Lower leg skin (tissue), 4 donors: ENCODE measurements at regions not wholly inside any gene's neighbourhood (a gene's known extent, or its start where the extent isn't known, plus 50 kb on each side); places are given as distances from the start of the nearest gene placed in this dataset.

Experiments used
- DNase-seq, 2 donors: peaks; one replicate each; pipeline ENCODE4 v3.0.0-alpha.2; 2019; ENCODE audit warnings: low spot score in 2 of 2
- H3K4me3 ChIP-seq: fragments of 200-600 bp; sonication (generic); 2 replicates; pipeline ENCODE4 v1.5.1; 2017; ENCODE audit warnings: mild to moderate bottlenecking, low read depth; ENCODE audit not compliant: poor library complexity, severe bottlenecking
- CTCF ChIP-seq, 3 donors: fragments of 450-650 bp; IDR thresholded peaks; one replicate each; pipeline ENCODE4 v1.5.1; 2016; ENCODE audit warnings: antibody characterized with exemption in 3 of 3, mild to moderate bottlenecking in 3 of 3, moderate library complexity in 2 of 3
- POLR2A ChIP-seq, 2 donors: fragments of 450-650 bp; IDR thresholded peaks; one replicate each; pipeline ENCODE4 v1.6.1; 2016 to 2017; ENCODE audit warnings: antibody characterized with exemption in 2 of 2, mild to moderate bottlenecking in 1 of 2, moderate library complexity in 1 of 2
- WGBS, 2 donors: methylation state at CpG; one replicate each; pipeline ENCODE4 v1.1.5; 2018; 5-methylcytosine and 5-hydroxymethylcytosine counted together
- intact Hi-C: fragments of 100-400 bp; cut with DNase I; formaldehyde crosslinking; loops from one replicate; pipeline ENCODE4 v1.15.0; 2023; ENCODE audit warnings: low total_unique reads

DNA sequence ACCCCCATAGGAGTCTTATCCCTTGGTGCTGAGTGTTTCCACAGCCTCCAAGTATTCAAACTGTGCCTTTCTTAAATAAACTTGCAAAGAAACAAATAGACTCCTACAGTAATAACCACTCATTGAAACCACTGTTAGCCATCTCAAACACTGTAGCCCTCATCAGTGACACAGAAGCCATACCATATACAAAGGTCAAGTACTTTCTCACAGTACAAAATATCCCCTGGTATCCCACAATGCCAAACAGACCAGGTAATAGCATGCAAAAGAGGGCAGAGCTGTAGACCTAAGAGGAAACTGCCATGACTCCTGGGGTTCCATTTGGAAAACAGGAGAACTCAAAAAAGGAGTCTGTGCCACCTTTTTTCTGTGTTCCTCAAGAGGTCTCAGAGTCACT is 173.8 kb upstream of the PPP1R2C start:
- H3K4me3 ChIP-seq = no peak overlapping the region
- TF ChIP-seq CTCF (IDR thresholded peaks at IDR 0.05) (no peak), POLR2A (IDR thresholded peaks at IDR 0.05) (no peak)
- intact Hi-C loops = no loop called here
- DNase-seq = no peak

GRCh38 chrX:42952621-42953020 is 174.7 kb upstream of the PPP1R2C start:
- H3K4me3 ChIP-seq = no peak overlapping the region
- no peak for TF ChIP-seq CTCF (IDR thresholded peaks at IDR 0.05)
- no peak for TF ChIP-seq POLR2A (IDR thresholded peaks at IDR 0.05)
- intact Hi-C loops = no loop called here
- DNase-seq = no peak

GRCh38 chrX:42954880-42955279 is 176.9 kb upstream of the PPP1R2C start:
- no peak for DNase-seq
- 89 to 96% methylated on average over 3 of the region's 3 CpGs for WGBS, 2 donors
- H3K4me3 ChIP-seq = no peak overlapping the region
- intact Hi-C loops = no loop called here
- no peak for TF ChIP-seq POLR2A (IDR thresholded peaks at IDR 0.05)
- TF ChIP-seq CTCF (IDR thresholded peaks at IDR 0.05) = no peak

DNA sequence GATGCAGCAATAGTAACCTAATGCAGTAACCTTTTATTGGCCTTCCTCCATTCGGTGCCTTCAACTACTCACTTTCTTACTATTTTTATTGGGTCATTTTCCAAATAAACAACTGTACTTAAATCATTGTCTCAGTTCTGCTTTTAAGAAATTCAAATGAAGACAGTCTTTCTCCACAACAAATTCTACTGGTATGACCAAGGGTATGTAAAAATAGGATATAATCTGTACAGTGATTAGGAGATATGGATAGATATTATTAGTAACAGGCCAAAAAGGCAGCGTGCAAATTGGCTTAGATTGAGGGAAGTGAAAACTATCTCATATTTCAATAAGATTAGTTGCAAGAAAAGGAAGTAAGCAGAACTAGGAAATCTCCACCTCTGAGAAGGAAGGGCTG is 177.4 kb upstream of the PPP1R2C start:
- DNase-seq = no peak
- 72 to 78% methylated on average over 2 of the region's 2 CpGs for WGBS, 2 donors
- intact Hi-C loops = no loop called here
- TF ChIP-seq POLR2A (IDR thresholded peaks at IDR 0.05) = no peak
- TF ChIP-seq CTCF (IDR thresholded peaks at IDR 0.05) = no peak
- H3K4me3 ChIP-seq = no peak overlapping the region

DNA sequence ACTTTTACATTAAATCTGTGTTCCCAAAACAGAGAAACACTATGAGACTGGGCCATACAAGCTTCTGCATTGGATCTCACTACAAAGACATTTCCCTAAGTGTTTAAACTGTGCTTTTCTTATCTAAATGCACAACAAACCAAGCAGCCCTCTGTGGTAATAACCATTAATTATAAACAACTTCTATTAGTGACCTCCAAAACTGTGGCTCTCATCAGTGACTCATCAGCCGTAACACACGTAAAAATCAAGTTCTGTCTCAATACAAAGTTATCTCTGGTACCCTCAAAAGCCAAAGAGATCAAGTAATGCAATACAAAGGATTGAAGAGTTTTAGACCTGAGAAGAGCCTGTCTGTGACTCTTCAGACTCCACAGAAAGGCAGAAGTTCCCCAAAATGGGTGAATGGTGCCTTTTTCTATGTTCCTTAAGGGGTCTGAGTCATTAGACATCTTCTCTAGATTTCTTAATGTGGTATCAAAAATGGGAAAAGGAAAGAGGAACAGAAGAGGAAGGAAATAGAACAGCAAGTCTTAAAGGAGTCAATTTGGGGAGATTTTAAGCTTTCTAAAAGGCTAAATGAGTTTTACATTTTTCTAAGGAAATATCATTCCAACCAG is 189.8 kb upstream of the PPP1R2C start:
- TF ChIP-seq CTCF (IDR thresholded peaks at IDR 0.05) (no peak), POLR2A (IDR thresholded peaks at IDR 0.05) (no peak)

GRCh38 chrX:42973321-42973720 is 195.4 kb upstream of the PPP1R2C start:
- DNase-seq = no peak
- WGBS, 2 donors = 52 to 73% methylated on average over 2 of the region's 2 CpGs
- no peak overlapping the region for H3K4me3 ChIP-seq
- TF ChIP-seq POLR2A (IDR thresholded peaks at IDR 0.05) = no peak
- TF ChIP-seq CTCF (IDR thresholded peaks at IDR 0.05) = no peak
- intact Hi-C loops = no loop called here

More for the DNA sequence above, 189.8 kb upstream of the PPP1R2C start:
- WGBS, 2 donors = 52 to 74% methylated on average over 2 of the region's 2 CpGs
- intact Hi-C loops = no loop called here
- no peak overlapping the region for H3K4me3 ChIP-seq
- DNase-seq = no peak
